Activated naive CD4-positive, alpha-beta T cell (primary cell): ENCODE measurements at regions not wholly inside any gene's neighbourhood (a gene's known extent, or its start where the extent isn't known, plus 50 kb on each side); places are given as distances from the start of the nearest gene placed in this dataset.

Experiments used
- DNase-seq, 4 experiments: peaks; one replicate each; lab custom pipeline; 2025; lab: John Stamatoyannopoulos, UW

DNA sequence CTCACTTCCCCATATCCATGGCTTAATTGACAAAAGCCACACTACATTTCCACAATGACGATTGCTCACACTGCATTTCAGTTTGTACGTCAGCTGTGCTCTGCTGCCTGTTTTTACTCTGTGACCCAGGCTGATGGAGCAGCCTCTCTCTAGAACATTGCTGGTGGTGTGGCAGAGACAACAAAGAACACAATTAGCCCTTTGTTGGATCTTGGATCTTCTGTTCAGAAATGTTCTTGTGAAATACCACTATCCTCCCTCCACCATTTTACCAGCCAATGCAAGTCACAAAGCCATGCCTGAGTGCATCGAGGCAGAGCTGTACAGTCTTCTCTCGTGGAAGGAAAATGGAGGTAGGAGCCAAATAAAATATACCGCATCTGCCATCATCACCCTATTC, 56.9 kb upstream of the TBC1D5 start:
- no peak for DNase-seq

DNA sequence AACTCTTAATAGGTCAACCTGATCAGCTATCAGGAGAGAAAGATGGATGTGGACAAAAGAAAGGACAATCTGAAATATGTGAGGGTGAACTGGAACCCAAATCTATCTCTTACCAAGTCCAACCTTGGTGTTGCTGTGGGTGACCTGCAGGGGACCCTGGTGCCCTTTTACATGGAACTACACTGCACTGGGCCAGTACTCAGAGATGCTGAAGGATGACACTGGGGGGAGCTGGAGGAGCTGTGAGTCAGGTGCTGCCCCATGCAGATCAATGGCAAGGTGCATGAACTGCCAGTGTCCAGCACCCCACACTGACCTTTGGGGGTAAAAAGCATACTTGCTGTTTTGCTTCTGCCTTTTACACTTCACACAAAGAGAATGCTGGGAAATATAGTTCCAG, 55.6 kb upstream of the TBC1D5 start:
- no peak for DNase-seq

- DNase-seq: no peak
These were observed 53.3 kb upstream of the TBC1D5 start for GRCh38 chr3:17795711-17796110.

DNA sequence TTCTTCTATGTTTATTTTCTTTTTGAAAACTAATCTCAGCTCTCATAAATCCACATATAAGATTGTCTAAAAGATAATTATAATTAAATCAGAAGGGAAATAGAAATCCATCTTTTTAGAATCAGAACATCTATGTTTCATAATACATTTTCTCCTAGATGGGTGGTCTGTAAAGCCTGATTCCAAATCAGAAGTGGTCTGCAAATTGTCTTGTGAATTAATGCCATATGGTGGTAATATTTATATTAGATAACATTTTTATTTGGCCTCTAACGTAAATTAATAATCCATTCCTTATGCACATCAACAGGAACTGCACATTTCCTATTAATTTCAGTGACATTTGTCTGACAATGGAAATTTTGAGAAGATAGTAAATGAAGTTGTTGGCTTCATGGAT, 52.8 kb upstream of the TBC1D5 start:
- no peak for DNase-seq

DNA sequence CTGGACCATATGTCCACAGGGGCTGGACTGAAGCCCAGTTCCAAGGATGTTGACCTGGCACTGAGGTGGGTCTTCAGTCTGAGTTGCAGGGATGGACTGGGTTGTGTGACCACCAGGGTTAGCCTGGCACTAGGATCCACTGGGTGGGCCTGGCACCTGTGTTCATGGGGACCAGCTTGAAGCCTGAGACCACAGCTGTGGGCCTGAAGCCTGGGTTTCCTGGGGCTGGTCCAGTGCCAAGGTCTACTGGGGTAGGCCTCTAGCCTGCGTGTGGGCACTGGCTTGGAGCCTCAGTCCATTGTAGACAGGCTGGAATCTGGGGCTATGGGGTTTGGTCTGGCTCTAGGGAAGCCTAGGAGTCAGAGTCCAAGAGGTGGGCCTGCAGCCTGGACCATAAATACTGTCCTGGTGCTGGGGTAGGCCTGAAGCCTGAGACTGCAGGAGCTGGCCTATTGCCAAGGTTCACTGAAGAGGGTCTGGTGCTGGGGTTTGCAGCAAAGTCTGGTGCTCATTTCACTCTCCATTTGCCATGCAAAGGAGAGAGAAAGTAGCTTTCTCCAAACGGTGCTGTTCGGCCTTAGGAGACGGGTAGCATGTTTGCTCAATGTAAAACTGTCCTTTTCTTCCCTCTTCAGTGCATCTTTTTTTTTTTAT, 51.2 kb upstream of the TBC1D5 start:
- DNase-seq: no peak
